ENCODE measurements at regions not wholly inside any gene's neighbourhood (a gene's known extent, or its start where the extent isn't known, plus 50 kb on each side); places are given as distances from the start of the nearest gene placed in this dataset.
"Not testable (repeated sequence)": the region's sequence is repeated elsewhere in the genome, so short reads cannot be mapped to it uniquely, and the experiment has no call there.

DNA sequence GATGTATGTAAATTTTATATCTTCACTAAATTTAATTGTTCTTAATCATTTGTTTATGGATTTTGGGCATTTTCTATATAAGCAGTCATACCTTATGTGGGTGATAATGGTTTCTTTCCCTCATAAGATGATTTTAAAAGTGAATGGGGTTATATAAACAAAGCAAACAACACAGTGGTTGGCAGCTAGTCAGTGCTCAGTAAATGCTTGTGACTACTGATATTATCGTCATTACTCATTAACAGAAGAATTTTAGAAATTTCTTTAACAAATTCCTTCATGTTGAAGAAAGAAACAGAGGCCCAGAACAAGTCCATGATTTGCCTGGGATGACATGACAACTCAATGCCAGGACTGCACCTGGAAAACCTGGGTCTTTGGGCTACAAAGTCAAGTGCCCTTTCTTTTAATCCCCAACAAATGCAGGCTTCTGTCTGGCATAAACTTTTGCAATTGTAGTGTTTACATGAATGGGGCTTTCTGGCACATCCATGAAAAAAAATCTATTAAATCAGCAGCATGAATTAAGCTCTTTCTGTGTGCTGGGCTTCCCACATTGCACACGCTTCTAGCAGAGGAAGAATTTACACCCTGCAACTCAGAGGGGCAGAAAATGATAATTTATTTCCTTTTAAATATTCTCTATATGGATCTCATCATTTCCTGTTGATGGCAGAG lies 297.3 kb upstream of the PLGLB1 start:
- not testable (repeated sequence) for H3K9me3 Mint-ChIP-seq; H3K36me3 Mint-ChIP-seq (ENCODE audit: low read depth)

DNA sequence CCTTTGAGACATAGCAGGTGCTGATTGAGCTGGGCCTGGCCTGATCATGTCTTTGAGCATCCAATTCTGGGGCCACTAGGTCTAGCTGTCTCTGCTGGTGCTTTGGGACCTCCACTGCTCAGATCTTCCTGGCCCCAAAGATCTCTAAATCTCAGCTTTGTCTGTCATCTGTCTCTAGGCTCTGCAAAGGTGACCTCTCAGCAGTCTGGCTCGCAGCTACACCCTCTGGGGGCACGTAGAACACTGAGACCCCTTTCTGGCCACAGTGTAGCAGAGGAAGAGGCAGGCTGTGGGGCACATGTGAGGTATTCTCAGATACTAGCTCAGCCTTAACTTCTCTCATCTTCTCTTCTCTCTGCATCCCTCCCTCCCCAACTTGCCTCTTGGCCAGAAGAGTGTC lies 298.1 kb upstream of the PLGLB1 start:
- DNase-seq (ENCODE audit: low read depth, low spot score); H3K27me3 Mint-ChIP-seq (ENCODE audit: low read depth); H3K9me3 Mint-ChIP-seq; H3K4me3 Mint-ChIP-seq; H3K36me3 Mint-ChIP-seq (ENCODE audit: low read depth); H3K4me1 Mint-ChIP-seq; H3K27ac Mint-ChIP-seq (ENCODE audit: unreplicated experiment): not testable (repeated sequence)

More for the DNA sequence above, 297.3 kb upstream of the PLGLB1 start:
- not testable (repeated sequence) for H3K27me3 Mint-ChIP-seq (ENCODE audit: low read depth); H3K4me3 Mint-ChIP-seq; H3K27ac Mint-ChIP-seq (ENCODE audit: unreplicated experiment); DNase-seq (ENCODE audit: low read depth, low spot score); H3K4me1 Mint-ChIP-seq

DNA sequence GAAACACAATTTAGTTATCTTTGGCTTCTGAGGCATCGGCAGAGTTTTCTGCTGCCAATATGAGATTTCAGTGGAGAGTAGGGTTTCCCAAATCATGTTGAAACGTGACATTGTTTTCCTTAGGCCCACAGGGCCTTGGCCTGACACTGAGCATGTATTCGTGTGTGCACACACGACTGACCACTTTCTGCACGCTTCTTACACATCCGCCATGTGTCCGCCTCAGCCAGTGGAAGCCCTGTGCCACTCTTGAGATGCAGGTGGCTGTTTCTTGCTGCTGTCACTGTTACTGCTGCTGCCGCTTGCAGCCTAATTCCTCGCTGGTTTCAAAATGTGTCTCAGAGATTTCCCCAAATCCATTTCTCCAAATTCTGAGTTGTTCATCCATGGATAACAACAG lies 299.6 kb upstream of the PLGLB1 start:
- H3K27ac Mint-ChIP-seq (ENCODE audit: unreplicated experiment); H3K27me3 Mint-ChIP-seq (ENCODE audit: low read depth); H3K4me1 Mint-ChIP-seq; DNase-seq (ENCODE audit: low read depth, low spot score); H3K36me3 Mint-ChIP-seq (ENCODE audit: low read depth); H3K4me3 Mint-ChIP-seq; H3K9me3 Mint-ChIP-seq: not testable (repeated sequence)

DNA sequence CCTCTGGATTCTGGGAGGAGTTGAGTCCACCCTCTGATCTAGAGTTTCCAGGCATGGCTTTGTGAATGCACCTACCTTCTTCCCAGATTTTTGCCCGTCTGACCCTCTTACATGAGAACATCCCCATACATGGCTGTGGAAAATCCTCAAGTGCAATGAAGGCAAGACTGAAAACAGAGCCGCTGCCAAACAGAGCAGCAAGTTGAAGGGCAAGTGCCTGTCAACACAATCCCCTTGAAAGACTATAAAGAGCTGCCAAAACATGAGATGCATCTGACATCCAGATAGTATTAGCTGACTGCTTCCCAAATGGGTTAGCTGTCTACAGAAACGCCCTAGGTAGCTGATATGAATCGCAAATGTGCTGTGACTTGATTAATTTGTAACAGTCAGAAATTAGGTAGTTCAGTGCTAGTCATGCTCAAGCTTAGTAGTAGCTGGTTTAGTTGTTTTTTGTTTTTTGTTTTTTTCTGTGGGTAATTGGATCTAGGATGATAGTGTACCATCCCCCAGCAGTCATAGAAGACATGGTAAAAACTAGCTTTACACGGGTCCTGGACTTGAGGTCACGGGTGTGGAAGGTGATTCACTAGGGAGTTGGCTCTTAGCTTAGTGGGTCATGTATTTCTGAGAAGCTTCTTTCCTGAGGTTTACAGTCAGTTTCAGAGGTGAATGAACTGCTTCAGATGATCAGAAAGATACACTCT lies 302.8 kb upstream of the PLGLB1 start:
- H3K4me1 Mint-ChIP-seq; H3K27me3 Mint-ChIP-seq (ENCODE audit: low read depth); H3K9me3 Mint-ChIP-seq; H3K4me3 Mint-ChIP-seq; H3K27ac Mint-ChIP-seq (ENCODE audit: unreplicated experiment); DNase-seq (ENCODE audit: low read depth, low spot score); H3K36me3 Mint-ChIP-seq (ENCODE audit: low read depth): not testable (repeated sequence)

DNA sequence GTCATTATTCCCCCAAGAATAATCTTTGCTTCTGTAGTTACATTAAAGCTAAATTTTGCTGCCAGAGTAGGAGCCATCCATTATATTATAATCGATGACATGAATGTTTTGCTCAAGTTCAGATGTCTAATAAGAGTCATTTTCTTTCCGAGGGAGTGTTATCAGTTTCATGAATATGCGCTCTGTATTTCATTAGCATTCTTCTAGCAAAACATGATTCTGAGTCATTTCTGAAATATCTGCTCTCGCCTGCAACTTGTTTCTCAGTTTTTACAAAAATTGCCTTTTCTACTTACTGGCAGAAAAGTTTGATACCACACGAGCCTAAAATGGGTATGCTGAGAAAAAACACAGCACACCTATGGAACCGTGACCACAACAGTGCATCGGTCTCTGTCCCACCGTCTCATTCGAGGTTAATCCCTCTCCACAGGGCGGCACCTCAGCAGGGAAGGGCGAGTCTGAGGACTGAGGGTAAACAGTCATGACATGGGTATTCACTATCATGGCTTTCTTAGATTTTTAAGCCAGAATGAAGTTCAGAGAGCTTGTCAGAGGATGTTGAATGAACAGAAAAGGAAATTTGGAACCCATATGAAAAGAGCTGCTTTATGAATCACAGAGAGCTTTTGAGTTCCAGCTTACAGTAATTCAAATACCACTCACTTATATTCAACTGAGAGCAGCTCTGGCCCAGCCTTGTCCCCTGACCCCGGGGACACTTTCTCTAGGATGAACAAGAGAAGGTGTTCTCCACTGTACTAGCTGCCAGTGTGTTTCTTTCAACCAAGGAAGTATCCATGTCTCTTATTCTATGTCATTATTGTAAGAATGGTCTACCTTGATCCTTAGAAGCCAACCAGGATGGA lies 303.6 kb upstream of the PLGLB1 start:
- H3K4me3 Mint-ChIP-seq; H3K9me3 Mint-ChIP-seq; H3K27me3 Mint-ChIP-seq (ENCODE audit: low read depth); H3K36me3 Mint-ChIP-seq (ENCODE audit: low read depth); DNase-seq (ENCODE audit: low read depth, low spot score); H3K4me1 Mint-ChIP-seq; H3K27ac Mint-ChIP-seq (ENCODE audit: unreplicated experiment): not testable (repeated sequence)

DNA sequence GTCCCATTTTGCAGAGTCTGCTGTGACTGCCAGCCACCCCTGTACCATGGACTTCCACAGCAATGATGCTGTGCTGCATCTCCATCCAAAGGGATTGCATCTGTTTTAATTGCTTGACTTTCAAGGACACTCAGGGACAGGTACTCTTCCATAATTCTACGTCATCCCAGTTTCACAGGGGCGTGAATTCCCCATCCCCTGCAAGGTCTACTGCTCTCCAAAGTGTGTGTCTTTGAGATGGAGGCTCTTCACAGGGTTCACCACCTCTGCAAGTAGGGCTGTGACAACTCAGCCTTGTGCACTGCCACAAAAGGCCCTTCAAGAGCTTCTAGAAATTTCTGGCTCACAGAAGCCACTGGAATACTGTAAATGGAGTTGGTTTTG lies 304.3 kb upstream of the PLGLB1 start:
- H3K27ac Mint-ChIP-seq (ENCODE audit: unreplicated experiment); H3K9me3 Mint-ChIP-seq; H3K4me1 Mint-ChIP-seq; H3K4me3 Mint-ChIP-seq; DNase-seq (ENCODE audit: low read depth, low spot score); H3K27me3 Mint-ChIP-seq (ENCODE audit: low read depth); H3K36me3 Mint-ChIP-seq (ENCODE audit: low read depth): not testable (repeated sequence)

DNA sequence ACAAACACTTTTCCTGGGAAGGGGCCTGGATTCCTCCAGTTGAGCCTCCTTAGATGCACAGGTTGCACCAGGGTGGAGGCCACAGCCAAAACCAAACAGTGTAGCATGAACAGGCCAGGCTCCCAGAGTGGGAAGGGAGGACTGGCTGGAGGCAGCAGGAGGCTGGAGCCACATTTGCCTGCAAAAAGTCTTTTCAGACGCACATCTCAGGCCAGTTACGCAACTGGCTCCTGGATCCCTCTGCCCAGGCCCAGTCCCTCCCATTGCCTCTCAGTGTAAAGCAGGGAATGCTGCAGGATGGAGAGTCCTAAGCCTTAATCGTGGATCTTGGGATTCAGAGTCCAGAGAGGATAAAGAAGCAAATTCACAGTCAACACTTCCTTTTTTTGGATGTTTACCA lies 305.1 kb upstream of the PLGLB1 start:
- H3K36me3 Mint-ChIP-seq (ENCODE audit: low read depth); H3K27me3 Mint-ChIP-seq (ENCODE audit: low read depth); H3K9me3 Mint-ChIP-seq; H3K27ac Mint-ChIP-seq (ENCODE audit: unreplicated experiment); H3K4me1 Mint-ChIP-seq; H3K4me3 Mint-ChIP-seq; DNase-seq (ENCODE audit: low read depth, low spot score): not testable (repeated sequence)

DNA sequence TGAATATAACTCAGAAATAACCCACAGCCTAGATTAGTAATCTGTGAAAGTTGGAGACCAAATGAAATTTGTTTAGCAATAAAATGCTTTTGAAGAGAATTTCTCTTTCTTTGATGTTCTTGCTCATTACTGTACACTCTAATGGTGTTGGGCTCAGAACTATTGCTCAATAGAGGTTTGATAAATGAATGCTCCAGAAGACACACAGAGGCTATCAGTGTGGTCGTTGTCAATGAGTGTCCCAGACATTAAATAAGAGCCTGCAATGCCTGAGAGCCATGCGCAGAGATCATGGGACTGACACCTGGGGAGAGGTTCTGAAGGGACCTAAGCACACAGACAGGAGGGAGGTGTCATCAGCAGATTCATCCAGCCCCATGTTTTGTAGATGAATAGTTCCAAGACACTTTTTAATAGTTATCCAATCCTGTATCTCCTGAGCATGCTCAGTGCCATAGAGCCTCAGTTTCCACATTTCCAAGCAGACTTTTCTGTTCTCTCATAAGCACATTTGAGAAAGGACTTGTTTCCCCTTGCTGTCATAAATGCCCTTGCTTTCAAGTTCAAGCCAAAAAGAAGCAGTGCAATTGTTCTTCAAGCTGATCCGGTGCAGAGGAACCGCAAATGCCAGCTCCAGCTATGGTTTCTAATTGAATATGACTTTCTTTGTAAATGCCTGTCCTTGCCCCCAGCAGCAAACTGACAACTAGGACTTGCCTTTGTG lies 306.2 kb upstream of the PLGLB1 start:
- not testable (repeated sequence) for H3K4me3 Mint-ChIP-seq; H3K9me3 Mint-ChIP-seq; DNase-seq (ENCODE audit: low read depth, low spot score); H3K4me1 Mint-ChIP-seq; H3K27ac Mint-ChIP-seq (ENCODE audit: unreplicated experiment); H3K27me3 Mint-ChIP-seq (ENCODE audit: low read depth); H3K36me3 Mint-ChIP-seq (ENCODE audit: low read depth)

DNA sequence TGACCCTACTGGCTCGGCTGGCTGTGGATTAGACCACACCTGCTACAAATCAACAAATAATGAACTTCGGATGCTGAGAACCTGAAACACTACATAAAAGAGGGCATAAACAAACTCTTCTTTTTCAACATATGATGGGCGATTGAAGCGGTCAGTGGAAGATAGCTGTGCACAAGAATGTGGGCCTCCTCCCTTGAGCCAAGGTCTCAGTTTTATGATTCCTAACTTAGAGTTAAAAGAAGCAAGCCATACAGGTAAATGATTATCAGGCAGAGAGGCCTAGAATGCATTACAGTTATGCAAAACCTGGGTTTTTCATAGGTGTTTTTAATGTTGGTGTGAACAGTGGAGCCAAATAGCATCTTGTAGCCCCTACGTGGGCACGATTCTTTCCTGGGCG lies 307.9 kb upstream of the PLGLB1 start:
- DNase-seq (ENCODE audit: low read depth, low spot score); H3K27ac Mint-ChIP-seq (ENCODE audit: unreplicated experiment); H3K36me3 Mint-ChIP-seq (ENCODE audit: low read depth); H3K4me1 Mint-ChIP-seq; H3K4me3 Mint-ChIP-seq; H3K9me3 Mint-ChIP-seq; H3K27me3 Mint-ChIP-seq (ENCODE audit: low read depth): not testable (repeated sequence)

DNA sequence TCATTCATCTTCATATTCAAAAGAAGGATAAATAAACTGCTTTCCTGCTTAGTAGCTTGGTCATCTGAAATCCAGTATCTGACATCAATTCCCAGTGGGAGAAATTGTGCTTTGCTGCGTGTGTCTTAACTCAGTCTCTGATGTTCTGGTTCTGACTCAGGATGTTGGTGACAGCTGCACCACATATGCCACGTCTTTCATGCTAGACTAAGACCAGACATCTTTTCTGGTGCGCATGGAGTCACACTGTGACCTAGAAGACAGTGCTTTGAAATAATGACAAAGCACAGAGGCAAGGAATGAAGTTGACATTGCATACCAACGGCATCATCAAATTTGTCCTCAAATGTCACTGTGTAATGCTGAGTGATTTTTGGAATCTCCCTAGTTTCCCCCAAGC lies 308.8 kb upstream of the PLGLB1 start:
- not testable (repeated sequence) for H3K4me3 Mint-ChIP-seq; H3K27me3 Mint-ChIP-seq (ENCODE audit: low read depth); H3K4me1 Mint-ChIP-seq

DNA sequence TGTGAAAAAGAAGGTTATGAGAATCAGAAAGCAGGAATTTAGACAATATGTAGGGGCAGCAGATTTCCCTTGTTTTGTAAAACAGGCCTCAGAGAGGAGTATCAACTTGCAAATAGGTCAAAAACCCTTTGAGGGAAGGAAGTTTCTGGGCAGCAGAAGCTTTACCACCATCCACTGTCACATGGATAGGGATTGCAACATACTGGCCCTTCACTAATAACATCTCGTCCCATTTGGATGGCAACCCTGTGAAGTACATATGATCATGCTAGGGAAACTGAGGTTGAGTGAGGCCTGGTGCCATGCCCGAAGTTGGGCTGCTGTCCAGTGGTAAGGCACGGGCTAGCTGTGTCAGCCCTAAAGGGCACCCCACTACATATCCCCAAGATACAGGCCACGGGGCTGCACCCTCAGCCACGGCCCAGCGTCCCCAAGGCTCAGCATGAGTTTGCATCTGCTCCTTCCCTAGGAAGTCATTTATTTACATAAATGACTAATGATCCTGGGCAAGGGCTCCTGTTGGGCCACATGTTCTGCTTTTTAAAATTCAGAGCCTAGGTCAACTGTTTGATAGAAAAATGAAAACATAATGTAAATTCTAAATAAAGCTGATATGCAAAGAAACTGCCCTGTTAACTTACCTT lies 310.4 kb upstream of the PLGLB1 start:
- H3K4me3 Mint-ChIP-seq; H3K27me3 Mint-ChIP-seq (ENCODE audit: low read depth); H3K4me1 Mint-ChIP-seq; H3K36me3 Mint-ChIP-seq (ENCODE audit: low read depth); H3K27ac Mint-ChIP-seq (ENCODE audit: unreplicated experiment); H3K9me3 Mint-ChIP-seq; DNase-seq (ENCODE audit: low read depth, low spot score): not testable (repeated sequence)

More for the DNA sequence above, 308.8 kb upstream of the PLGLB1 start:
- H3K9me3 Mint-ChIP-seq; H3K27ac Mint-ChIP-seq (ENCODE audit: unreplicated experiment); H3K36me3 Mint-ChIP-seq (ENCODE audit: low read depth); DNase-seq (ENCODE audit: low read depth, low spot score): not testable (repeated sequence)

DNA sequence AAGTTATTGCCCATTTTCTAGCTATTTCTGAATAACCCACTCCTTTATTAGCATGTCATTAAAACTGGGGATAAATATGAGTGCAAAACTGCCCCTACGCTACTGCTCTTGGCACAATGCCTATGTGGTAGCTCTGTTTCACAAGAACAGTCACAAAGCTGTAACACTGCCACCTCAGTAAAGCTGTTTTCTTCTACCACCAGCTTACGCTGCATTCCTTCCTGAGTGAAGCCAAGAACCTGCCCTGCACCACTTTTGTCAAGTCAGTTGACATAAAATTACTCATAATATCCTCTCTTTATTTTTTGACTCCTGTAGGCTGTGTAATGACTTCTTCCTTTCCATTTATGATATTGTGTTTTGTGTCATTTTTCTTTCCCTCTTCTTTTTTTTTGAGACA lies 313.2 kb upstream of the PLGLB1 start:
- H3K27me3 Mint-ChIP-seq (ENCODE audit: low read depth); H3K4me1 Mint-ChIP-seq; H3K9me3 Mint-ChIP-seq; H3K27ac Mint-ChIP-seq (ENCODE audit: unreplicated experiment); DNase-seq (ENCODE audit: low read depth, low spot score); H3K4me3 Mint-ChIP-seq; H3K36me3 Mint-ChIP-seq (ENCODE audit: low read depth): not testable (repeated sequence)

DNA sequence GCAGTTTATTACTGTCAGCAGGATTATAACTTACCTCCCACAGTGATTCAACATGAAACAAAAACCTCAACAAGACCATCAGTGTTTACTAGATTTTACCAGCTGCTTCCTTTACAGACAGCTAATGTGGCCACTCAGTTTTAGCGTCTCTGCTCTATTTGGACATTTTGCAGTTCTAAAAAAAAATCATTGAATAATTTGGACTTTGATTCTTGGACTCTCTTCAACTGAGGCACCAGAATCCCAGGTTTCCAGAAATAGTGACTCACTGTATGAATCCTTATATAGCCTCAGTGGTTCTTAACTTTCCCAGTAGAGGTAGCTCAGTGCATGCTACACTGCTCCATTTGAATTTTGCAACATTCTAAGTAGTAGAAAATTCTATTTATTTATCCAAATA lies 317.4 kb upstream of the PLGLB1 start:
- not testable (repeated sequence) for H3K27me3 Mint-ChIP-seq (ENCODE audit: low read depth); H3K27ac Mint-ChIP-seq (ENCODE audit: unreplicated experiment); H3K4me3 Mint-ChIP-seq; DNase-seq (ENCODE audit: low read depth, low spot score); H3K9me3 Mint-ChIP-seq; H3K36me3 Mint-ChIP-seq (ENCODE audit: low read depth); H3K4me1 Mint-ChIP-seq
